ENCODE measurements at regions not wholly inside any gene's neighbourhood (a gene's known extent, or its start where the extent isn't known, plus 50 kb on each side); places are given as distances from the start of the nearest gene placed in this dataset.

- no peak for TF ChIP-seq CTCF (IDR thresholded peaks at IDR 0.05; ENCODE audit: insufficient read depth, low read length, poor library complexity, severe bottlenecking)
- TF ChIP-seq EZH2phosphoT487 (conservative IDR thresholded peaks at IDR 0.05; ENCODE audit: low read length), result no peak
Measured at GRCh38 chr2:57617318-57617717, 429.3 kb upstream of the VRK2 start.

Data from SU-DHL-6 (cell line).